GM12878 (cell line): ENCODE measurements at regions not wholly inside any gene's neighbourhood (a gene's known extent, or its start where the extent isn't known, plus 50 kb on each side); places are given as distances from the start of the nearest gene placed in this dataset.

ENCODE experiments used
- CTCF ChIP-seq, 3 experiments: IDR thresholded peaks in 2 of 3; conservative IDR thresholded peaks in 1 of 3; 2 replicates each; pipeline ENCODE4 v1.5.1; 2011; ENCODE audit warnings: low read depth in 3 of 3, low read length in 3 of 3, mild to moderate bottlenecking in 3 of 3, control low read depth in 2 of 3, moderate library complexity in 2 of 3, inconsistent platforms in 1 of 3, mixed read lengths in 1 of 3; ENCODE audit not compliant: control insufficient read depth in 2 of 3, insufficient read depth in 1 of 3; ENCODE audit errors: extremely low read depth in 1 of 3
- GABPA ChIP-seq: IDR thresholded peaks from 2 replicates; pipeline ENCODE4 v1.6.1; 2014; ENCODE audit warnings: antibody characterized with exemption, low read depth, mild to moderate bottlenecking, inconsistent platforms
- HCFC1 ChIP-seq: fragments of 150-350 bp; IDR thresholded peaks from 2 replicates; pipeline ENCODE4 v1.6.1; 2014; ENCODE audit warnings: low read length
- HDAC6 ChIP-seq: fragments of 200-600 bp; sonication (generic); IDR thresholded peaks from one replicate; pipeline ENCODE4 v1.8.0; 2017; ENCODE audit warnings: antibody characterized with exemption; ENCODE audit not compliant: unreplicated experiment
- JUND ChIP-seq: IDR thresholded peaks from 2 replicates; pipeline ENCODE4 v1.6.1; 2012; ENCODE audit warnings: low read depth, mild to moderate bottlenecking, low read length, improper control_type of control experiment, moderate library complexity
- MEF2A ChIP-seq: IDR thresholded peaks from 2 replicates; pipeline ENCODE4 v1.6.1; 2011; ENCODE audit warnings: low read depth, mild to moderate bottlenecking, low read length, moderate library complexity; ENCODE audit not compliant: insufficient read depth
- NRF1 ChIP-seq: conservative IDR thresholded peaks from 2 replicates; pipeline ENCODE4 v1.6.1; 2011; ENCODE audit warnings: mild to moderate bottlenecking, low read depth, low read length, improper control_type of control experiment
- PBX3 ChIP-seq: IDR thresholded peaks from 2 replicates; pipeline ENCODE4 v1.6.1; 2011; ENCODE audit warnings: mild to moderate bottlenecking, low read depth, low read length, moderate library complexity; ENCODE audit not compliant: insufficient replicate concordance
- PKNOX1 ChIP-seq: fragments of 450-650 bp; IDR thresholded peaks from 2 replicates; pipeline ENCODE4 v1.6.1; 2016; ENCODE audit warnings: mild to moderate bottlenecking
- POLR2A ChIP-seq: IDR thresholded peaks from 2 replicates; pipeline ENCODE4 v1.6.1; 2011; ENCODE audit warnings: low read depth, mild to moderate bottlenecking, low read length
- POU2F2 ChIP-seq: IDR thresholded peaks from 3 replicates; pipeline ENCODE4 v1.6.1; 2011; ENCODE audit warnings: low read depth, mild to moderate bottlenecking, low read length, borderline replicate concordance
- SIN3A ChIP-seq: IDR thresholded peaks from 2 replicates; pipeline ENCODE4 v1.6.1; 2012; ENCODE audit warnings: low read depth, low read length, improper control_type of control experiment
- ZNF217 ChIP-seq: fragments of 450-650 bp; IDR thresholded peaks from 2 replicates; pipeline ENCODE4 v1.6.1; 2017; ENCODE audit warnings: antibody characterized with exemption, mild to moderate bottlenecking

- TF ChIP-seq PKNOX1 (no peak), PBX3 (no peak), GABPA (no peak), ZNF217 (no peak), JUND (no peak), MEF2A (no peak), POU2F2 (no peak), HCFC1 (no peak), SIN3A (no peak), NRF1 (no peak), POLR2A (no peak), CTCF (IDR thresholded peaks at IDR 0.05 in 2 of 3, conservative IDR thresholded peaks at IDR 0.05 in 1 of 3; ENCODE audit: control insufficient read depth in 2 of 3, extremely low read depth in 1 of 3, insufficient read depth in 1 of 3, low read depth in 3 of 3, low read length in 3 of 3) (no peak), HDAC6 (no peak)
These were observed 85.7 kb upstream of the SPIN4 start for GRCh38 chrX:63436865-63437264.
